Small intestine (tissue), 7 donors: ENCODE measurements at regions not wholly inside any gene's neighbourhood (a gene's known extent, or its start where the extent isn't known, plus 50 kb on each side); places are given as distances from the start of the nearest gene placed in this dataset.
"Not testable (repeated sequence)": the region's sequence is repeated elsewhere in the genome, so short reads cannot be mapped to it uniquely, and the experiment has no call there.

Experiments used
- DNase-seq, 2 donors: peaks; one replicate each; pipeline versions ENCODE4 v3.0.0 to v3.0.0-alpha.2; 2013
- FAIRE-seq: peaks from 2 replicates; lab custom pipeline; 2012; peaks lifted over from hg19 to GRCh38; lab: Jason Lieb, UNC
- H3K27ac ChIP-seq, 3 donors: one replicate each; pipeline ENCODE4 v1.5.1; 2013; ENCODE audit warnings: low read length in 2 of 3, mild to moderate bottlenecking in 2 of 3, control low read depth in 1 of 3, inconsistent platforms in 1 of 3, low read depth in 1 of 3, moderate library complexity in 1 of 3
- H3K27me3 ChIP-seq, 3 donors: one replicate each; pipeline ENCODE4 v1.6.1; 2013; ENCODE audit warnings: low read length in 3 of 3, inconsistent platforms in 1 of 3; ENCODE audit not compliant: control insufficient read depth in 3 of 3, insufficient read depth in 3 of 3
- H3K36me3 ChIP-seq, 3 donors: one replicate each; pipeline ENCODE4 v1.6.1; 2013; ENCODE audit warnings: low read length in 3 of 3, inconsistent platforms in 1 of 3, low read depth in 1 of 3, mild to moderate bottlenecking in 1 of 3, moderate library complexity in 1 of 3; ENCODE audit not compliant: control insufficient read depth in 3 of 3, insufficient read depth in 2 of 3
- H3K4me1 ChIP-seq, 3 donors: one replicate each; pipeline ENCODE4 v1.6.1; 2013; ENCODE audit warnings: low read length in 2 of 3, inconsistent platforms in 1 of 3, low read depth in 1 of 3, mild to moderate bottlenecking in 1 of 3, moderate library complexity in 1 of 3; ENCODE audit not compliant: control insufficient read depth in 3 of 3, insufficient read depth in 2 of 3
- H3K4me3 ChIP-seq, 3 donors: one replicate each; pipeline ENCODE4 v1.5.1; 2013; ENCODE audit warnings: low read length in 3 of 3, control low read depth in 1 of 3, inconsistent platforms in 1 of 3, low read depth in 1 of 3, mild to moderate bottlenecking in 1 of 3, moderate library complexity in 1 of 3
- H3K9me3 ChIP-seq, 2 donors: one replicate each; pipeline ENCODE4 v1.6.1; 2013; ENCODE audit warnings: low read depth in 1 of 2, low read length in 1 of 2; ENCODE audit not compliant: control insufficient read depth in 2 of 2, insufficient read depth in 1 of 2
- WGBS, 3 donors: extraction: QIAGEN DNeasy Blood & Tissue Kit; methylation state at CpG; one replicate each; pipeline ENCODE4 v1.1.7; 2013; 5-methylcytosine and 5-hydroxymethylcytosine counted together
- donor health status: healthy with polysubstance abuse.
- donor health status: control.
- donor health status: control.
- donor health status: Bipolar disorder and iron deficiency.
- donor health status: healthy.

GRCh38 chr5:56763711-56764466, 51.5 kb upstream of the MAP3K1 start:
- Histone ChIP-seq H3K27me3 (no peaks in the 10 kb centered on the region), H3K9me3 (no peaks in the 10 kb centered on the region), H3K4me3 (no peak overlapping the region), H3K4me1 (peaks cover 0 to 3% (median 0%) of the 10 kb centered on the region in 3 donors), H3K36me3 (no peaks in the 10 kb centered on the region), H3K27ac (no peak overlapping the region)
- FAIRE-seq (no peak), DNase-seq (peak in 1 of 2 donors; percentile 32)
- WGBS, 3 donors, result 44 to 57% (median 53%) methylated on average over 7 of the region's 7 CpGs

- 68 to 96% (median 83%) methylated on average over 1 of the region's 1 CpG for whole genome bisulfite sequencing, 3 donors
- DNase-seq, result no peak
- H3K4me3 ChIP-seq, result no peak overlapping the region
- no peak for FAIRE-seq
- no peak overlapping the region for H3K27ac ChIP-seq
- H3K9me3 ChIP-seq, result no peaks in the 10 kb centered on the region
- no peaks in the 10 kb centered on the region for H3K36me3 ChIP-seq
- H3K27me3 ChIP-seq, result no peaks in the 10 kb centered on the region
- peaks cover 0 to 3% (median 0%) of the 10 kb centered on the region in 3 donors for H3K4me1 ChIP-seq
These were observed 52.2 kb upstream of the MAP3K1 start for GRCh38 chr5:56763182-56763581.

- DNase-seq (no peak), FAIRE-seq (no peak)
- Histone ChIP-seq H3K4me3 (no peak overlapping the region), H3K36me3 (no peaks in the 10 kb centered on the region), H3K4me1 (peaks cover 0 to 3% (median 0%) of the 10 kb centered on the region in 3 donors), H3K9me3 (no peaks in the 10 kb centered on the region), H3K27me3 (no peaks in the 10 kb centered on the region), H3K27ac (no peak overlapping the region)
- WGBS, 3 donors, result 74 to 91% (median 82%) methylated on average over 4 of the region's 4 CpGs
These were observed 54.0 kb upstream of the MAP3K1 start for GRCh38 chr5:56761151-56761885.

GRCh38 chr5:56760723-56761122, 54.6 kb upstream of the MAP3K1 start:
- no peaks in the 10 kb centered on the region for H3K9me3 ChIP-seq
- FAIRE-seq (no peak), DNase-seq (no peak)
- peaks cover 0 to 3% (median 0%) of the 10 kb centered on the region in 3 donors for H3K4me1 ChIP-seq
- H3K27ac ChIP-seq, result no peak overlapping the region
- H3K27me3 ChIP-seq, result no peaks in the 10 kb centered on the region
- 81 to 86% (median 84%) methylated on average over 5 of the region's 5 CpGs for WGBS, 3 donors
- no peak overlapping the region for H3K4me3 ChIP-seq
- H3K36me3 ChIP-seq, result no peaks in the 10 kb centered on the region

DNA sequence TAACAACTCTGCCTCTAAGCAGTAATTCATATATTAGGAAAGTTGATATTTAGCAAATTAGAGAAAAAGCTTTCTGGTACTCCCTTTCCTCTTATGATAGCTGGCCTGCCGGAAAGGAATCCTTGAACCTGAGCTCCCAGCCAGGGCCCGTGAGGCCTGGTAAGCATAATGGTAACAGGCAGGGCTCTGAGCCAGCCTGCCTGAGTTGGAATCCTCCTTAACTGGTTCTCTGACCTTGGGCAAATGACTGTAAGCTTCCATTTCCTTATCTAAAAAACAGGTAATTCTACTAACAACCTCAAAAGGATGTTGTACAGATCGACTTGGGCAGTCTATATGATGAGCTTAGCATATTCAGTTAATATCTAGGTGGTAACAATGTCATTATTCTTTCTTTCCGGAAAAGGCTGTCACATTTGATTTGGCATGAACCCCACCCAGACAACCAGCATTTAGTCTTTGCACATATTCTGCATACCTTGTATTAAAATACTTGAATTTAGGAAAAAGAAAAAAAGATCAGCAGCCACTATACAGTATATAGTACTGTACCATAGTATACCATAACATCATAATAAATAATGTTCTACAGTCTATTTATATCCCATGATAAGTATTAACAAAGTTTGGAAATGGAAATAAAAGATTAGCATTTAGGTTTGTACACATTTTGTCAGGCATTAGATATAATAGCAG, 55.7 kb upstream of the MAP3K1 start:
- FAIRE-seq (no peak), DNase-seq (peak in 1 of 2 donors; percentile 28)
- peaks cover 0 to 3% (median 0%) of the 10 kb centered on the region in 3 donors for H3K4me1 ChIP-seq
- no peaks in the 10 kb centered on the region for H3K36me3 ChIP-seq
- no peaks in the 10 kb centered on the region for H3K27me3 ChIP-seq
- WGBS, 3 donors, result 34 to 59% (median 53%) methylated on average over 4 of the region's 4 CpGs
- H3K4me3 ChIP-seq, result no peak overlapping the region
- no peak overlapping the region for H3K27ac ChIP-seq
- no peaks in the 10 kb centered on the region for H3K9me3 ChIP-seq

DNA sequence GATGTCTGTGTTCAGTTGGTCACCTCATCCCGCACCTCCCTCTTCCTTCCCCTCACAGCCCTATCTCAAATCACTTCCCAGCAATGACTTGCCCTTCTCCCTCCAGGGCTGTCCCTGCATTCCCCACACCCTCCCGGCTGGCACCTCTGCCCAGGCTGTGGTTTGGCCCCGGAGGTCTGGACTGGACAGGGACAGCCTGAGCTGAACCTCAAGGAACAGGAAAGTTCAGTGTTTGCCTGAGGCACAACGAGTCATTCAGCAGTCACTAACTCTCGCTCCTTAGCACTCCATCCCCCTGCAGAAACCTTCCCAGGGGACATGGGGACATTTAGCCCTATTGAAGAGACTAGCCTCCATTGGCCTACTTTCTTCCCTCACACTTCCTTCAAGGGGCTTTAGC, 58.3 kb upstream of the MAP3K1 start:
- Histone ChIP-seq H3K36me3 (no peaks in the 10 kb centered on the region), H3K4me3 (no peak overlapping the region), H3K27me3 (no peaks in the 10 kb centered on the region), H3K27ac (no peak overlapping the region), H3K4me1 (no peaks in the 10 kb centered on the region), H3K9me3 (no peaks in the 10 kb centered on the region)
- no peak for FAIRE-seq
- 80 to 87% (median 82%) methylated on average over 5 of the region's 5 CpGs for WGBS, 3 donors
- DNase-seq, result no peak

DNA sequence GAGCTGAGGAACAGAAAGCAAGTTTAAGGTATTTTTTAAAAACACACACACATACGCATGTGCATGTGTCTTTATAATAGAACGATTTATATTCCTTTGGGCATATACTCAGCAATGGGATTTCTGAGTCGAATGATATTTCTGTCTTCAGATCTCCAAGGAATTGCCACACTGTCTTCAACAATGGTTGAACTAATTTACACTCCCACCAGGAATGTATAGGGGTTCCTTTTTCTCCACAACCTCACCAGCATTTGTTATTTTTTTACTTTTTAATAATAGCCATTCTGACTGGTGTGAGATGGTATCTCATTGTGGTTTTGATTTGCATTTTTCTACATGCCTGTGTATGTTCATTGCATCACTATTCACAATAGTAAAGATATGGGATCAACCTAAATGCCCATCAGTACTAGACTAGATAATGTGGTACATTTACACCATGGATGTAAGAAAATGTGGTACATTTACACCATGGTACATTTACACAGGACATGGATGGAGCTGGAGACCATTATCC, 60.3 kb upstream of the MAP3K1 start:
- FAIRE-seq (no peak), DNase-seq (no peak)
- H3K4me3 ChIP-seq, result no peak overlapping the region
- H3K27ac ChIP-seq, result no peak overlapping the region
- no peaks in the 10 kb centered on the region for H3K36me3 ChIP-seq
- no peaks in the 10 kb centered on the region for H3K4me1 ChIP-seq
- H3K9me3 ChIP-seq, result no peaks in the 10 kb centered on the region
- no peaks in the 10 kb centered on the region for H3K27me3 ChIP-seq
- 88 to 94% (median 92%) methylated on average over 3 of the region's 3 CpGs for WGBS, 3 donors

GRCh38 chr5:56753588-56753987, 61.8 kb upstream of the MAP3K1 start:
- not testable (repeated sequence) for H3K4me3 ChIP-seq, H3K27ac ChIP-seq, H3K4me1 ChIP-seq, H3K36me3 ChIP-seq, DNase-seq, H3K9me3 ChIP-seq, H3K27me3 ChIP-seq, FAIRE-seq
- WGBS, 3 donors, result 83 to 94% (median 92%) methylated on average over 5 of the region's 5 CpGs
